HCT116 (cell line): ENCODE measurements at regions not wholly inside any gene's neighbourhood (a gene's known extent, or its start where the extent isn't known, plus 50 kb on each side); places are given as distances from the start of the nearest gene placed in this dataset.

Experiments used
- CBX3 ChIP-seq: IDR thresholded peaks from 2 replicates; pipeline ENCODE4 v1.6.1; 2012; ENCODE audit warnings: low read depth
- CTCF ChIP-seq, 3 experiments: fragments of 200-600 bp in 1 of 3; sonication (generic) in 1 of 3; IDR thresholded peaks in 2 of 3; conservative IDR thresholded peaks in 1 of 3; 2 replicates each; pipeline ENCODE4 v1.5.1; 2012 to 2017; ENCODE audit warnings: low read depth in 2 of 3, low read length in 2 of 3, antibody characterized with exemption in 1 of 3, borderline replicate concordance in 1 of 3, control low read depth in 1 of 3, mild to moderate bottlenecking in 1 of 3, mixed read lengths in 1 of 3, mixed run types in 1 of 3, moderate library complexity in 1 of 3; ENCODE audit not compliant: insufficient read depth in 1 of 3
- EGR1 ChIP-seq: IDR thresholded peaks from 2 replicates; pipeline ENCODE4 v1.6.1; 2012; ENCODE audit warnings: low read depth
- ELF1 ChIP-seq: IDR thresholded peaks from 2 replicates; pipeline ENCODE4 v1.6.1; 2012; ENCODE audit warnings: low read depth, borderline replicate concordance
- EZH2 ChIP-seq: fragments of 200-600 bp; sonication (generic); IDR thresholded peaks from 2 replicates; pipeline ENCODE4 v1.6.1; 2017; ENCODE audit warnings: antibody characterized with exemption, mixed run types
- EZH2phosphoT487 ChIP-seq: fragments of 200-600 bp; IDR thresholded peaks from 2 replicates; pipeline ENCODE4 v1.6.1; 2018; ENCODE audit warnings: antibody characterized with exemption, borderline replicate concordance
- JUND ChIP-seq: IDR thresholded peaks from 2 replicates; pipeline ENCODE4 v1.6.1; 2012
- POLR2AphosphoS5 ChIP-seq: IDR thresholded peaks from 2 replicates; pipeline ENCODE4 v1.6.1; 2011; ENCODE audit warnings: mild to moderate bottlenecking, low read depth, low read length, moderate library complexity
- RAD21 ChIP-seq: IDR thresholded peaks from 2 replicates; pipeline ENCODE4 v1.6.1; 2012; ENCODE audit warnings: low read depth, mild to moderate bottlenecking
- REST ChIP-seq: IDR thresholded peaks from 2 replicates; pipeline ENCODE4 v1.6.1; 2012; ENCODE audit warnings: low read depth
- YY1 ChIP-seq: IDR thresholded peaks from 2 replicates; pipeline ENCODE4 v1.6.1; 2011; ENCODE audit warnings: low read length, low read depth, moderate library complexity, mild to moderate bottlenecking; ENCODE audit not compliant: insufficient replicate concordance; ENCODE audit errors: extremely low read depth
- ZBTB33 ChIP-seq: IDR thresholded peaks from 2 replicates; pipeline ENCODE4 v1.6.1; 2011; ENCODE audit warnings: mild to moderate bottlenecking, low read length, moderate library complexity; ENCODE audit not compliant: insufficient replicate concordance; ENCODE audit errors: extremely low read depth

GRCh38 chr7:81584667-81585066 is 185.2 kb downstream of the HGF start:
- TF ChIP-seq CTCF (IDR thresholded peaks at IDR 0.05 in 2 of 3, conservative IDR thresholded peaks at IDR 0.05 in 1 of 3; ENCODE audit: borderline replicate concordance in 1 of 3, insufficient read depth in 1 of 3, low read depth in 2 of 3, low read length in 2 of 3) (no peak), JUND (no peak), RAD21 (no peak), CBX3 (no peak), ELF1 (no peak), ZBTB33 (no peak), REST (no peak), EZH2 (no peak), POLR2AphosphoS5 (no peak), EGR1 (no peak), YY1 (no peak), EZH2phosphoT487 (no peak)
